Mucosa of rectum (tissue), 2 donors: ENCODE measurements at regions not wholly inside any gene's neighbourhood (a gene's known extent, or its start where the extent isn't known, plus 50 kb on each side); places are given as distances from the start of the nearest gene placed in this dataset.

Experiments used
- H3K27ac ChIP-seq, 2 donors: one replicate each; pipeline ENCODE4 v1.7.0; 2013; ENCODE audit warnings: inconsistent platforms in 2 of 2, low read depth in 2 of 2, low read length in 2 of 2
- H3K27me3 ChIP-seq, 2 donors: one replicate each; pipeline ENCODE4 v1.7.0; 2013; ENCODE audit warnings: low read length in 2 of 2; ENCODE audit not compliant: control insufficient read depth in 2 of 2, insufficient read depth in 2 of 2
- H3K36me3 ChIP-seq, 2 donors: one replicate each; pipeline ENCODE4 v1.7.0; 2013; ENCODE audit warnings: low read length in 2 of 2; ENCODE audit not compliant: control insufficient read depth in 2 of 2, insufficient read depth in 2 of 2
- H3K4me1 ChIP-seq, 2 donors: one replicate each; pipeline ENCODE4 v1.7.0; 2013; ENCODE audit warnings: low read length in 2 of 2, mild to moderate bottlenecking in 1 of 2; ENCODE audit not compliant: control insufficient read depth in 2 of 2, insufficient read depth in 2 of 2
- H3K4me3 ChIP-seq, 2 donors: one replicate each; pipeline ENCODE4 v1.7.0; 2013; ENCODE audit warnings: low read length in 2 of 2
- H3K9ac ChIP-seq, 2 donors: one replicate each; pipeline ENCODE4 v1.7.0; 2013; ENCODE audit warnings: low read length in 2 of 2, low read depth in 1 of 2, mild to moderate bottlenecking in 1 of 2
- H3K9me3 ChIP-seq, 2 donors: one replicate each; pipeline ENCODE4 v1.7.0; 2013; ENCODE audit warnings: low read length in 2 of 2; ENCODE audit not compliant: control insufficient read depth in 2 of 2
- donor health status: healthy.
- donor health status: Normal muscosa, but diverticular disease.

DNA sequence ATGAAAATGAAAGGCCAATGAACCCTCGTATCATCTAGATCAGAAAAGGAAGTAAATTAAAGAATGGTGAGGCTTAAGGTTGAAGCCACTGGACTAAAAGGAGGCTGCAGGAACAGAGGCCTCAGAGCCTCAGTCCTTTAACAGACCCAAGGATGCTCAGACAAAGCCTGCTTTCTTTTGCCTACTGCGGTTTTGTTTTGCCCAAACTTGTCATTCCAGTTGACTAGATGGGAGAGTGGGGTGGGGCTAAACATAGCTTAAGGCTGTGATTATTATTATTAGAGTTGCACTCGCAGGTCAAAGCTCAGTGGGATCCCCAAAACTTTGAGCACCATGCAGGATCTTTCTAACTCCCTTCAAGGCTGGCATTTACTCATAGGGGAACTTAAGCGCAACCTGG, 163.9 kb downstream of the RBM46 start:
- H3K9ac ChIP-seq, result no peak overlapping the region
- H3K4me1 ChIP-seq, result no peaks in the 10 kb centered on the region
- H3K4me3 ChIP-seq, result no peak overlapping the region
- no peaks in the 10 kb centered on the region for H3K9me3 ChIP-seq
- H3K27me3 ChIP-seq, result no peaks in the 10 kb centered on the region
- H3K36me3 ChIP-seq, result no peaks in the 10 kb centered on the region
- H3K27ac ChIP-seq, result no peak overlapping the region

DNA sequence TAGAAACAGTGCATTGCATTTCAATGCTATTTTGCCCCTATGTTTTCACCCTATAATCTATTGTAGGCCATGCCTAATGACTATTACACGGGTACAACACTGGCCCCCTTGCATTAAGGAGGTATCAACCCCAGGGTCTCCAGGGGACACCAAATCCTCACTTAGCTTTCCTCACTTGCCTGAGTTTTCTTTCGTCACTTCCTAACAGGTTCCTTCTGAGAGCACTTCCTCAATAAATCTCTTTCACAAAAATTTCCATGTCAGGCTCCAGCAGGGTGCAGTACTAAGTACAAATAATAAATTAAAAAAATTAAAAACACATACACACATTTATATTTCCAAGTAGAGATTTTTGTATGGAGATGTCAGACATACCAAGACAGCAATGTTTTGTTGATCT, 165.0 kb downstream of the RBM46 start:
- Histone ChIP-seq H3K9ac (no peak overlapping the region), H3K4me3 (no peak overlapping the region), H3K9me3 (no peaks in the 10 kb centered on the region), H3K36me3 (no peaks in the 10 kb centered on the region), H3K27ac (no peak overlapping the region), H3K27me3 (no peaks in the 10 kb centered on the region), H3K4me1 (no peaks in the 10 kb centered on the region)

- no peaks in the 10 kb centered on the region for H3K9me3 ChIP-seq
- no peaks in the 10 kb centered on the region for H3K4me1 ChIP-seq
- no peaks in the 10 kb centered on the region for H3K27me3 ChIP-seq
- no peak overlapping the region for H3K4me3 ChIP-seq
- H3K27ac ChIP-seq, result no peak overlapping the region
- H3K9ac ChIP-seq, result no peak overlapping the region
- no peaks in the 10 kb centered on the region for H3K36me3 ChIP-seq
These were observed 172.6 kb downstream of the RBM46 start for GRCh38 chr4:154953691-154954090.

GRCh38 chr4:154954117-154954516, 173.0 kb downstream of the RBM46 start:
- H3K4me1 ChIP-seq, result no peaks in the 10 kb centered on the region
- no peaks in the 10 kb centered on the region for H3K9me3 ChIP-seq
- no peak overlapping the region for H3K9ac ChIP-seq
- H3K27ac ChIP-seq, result no peak overlapping the region
- H3K36me3 ChIP-seq, result no peaks in the 10 kb centered on the region
- no peaks in the 10 kb centered on the region for H3K27me3 ChIP-seq
- no peak overlapping the region for H3K4me3 ChIP-seq

DNA sequence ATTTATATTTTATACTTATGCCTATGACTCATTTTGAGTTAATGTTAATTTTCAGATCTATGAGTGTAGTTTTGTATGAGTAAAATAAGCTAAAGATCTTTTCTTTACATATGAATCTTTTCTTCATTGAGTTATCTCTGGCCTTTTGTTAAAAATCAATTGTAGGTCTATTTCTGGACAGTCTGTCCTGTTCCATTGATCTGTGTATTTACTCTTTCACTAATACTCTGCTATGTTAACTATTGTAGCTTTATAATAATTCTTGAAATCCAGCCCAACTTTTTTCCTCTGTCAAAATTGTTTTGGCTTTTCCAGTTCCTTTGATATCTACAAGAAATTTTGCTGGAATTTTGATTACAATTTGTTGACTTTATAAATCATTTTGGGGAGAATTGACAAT, 177.0 kb downstream of the RBM46 start:
- no peaks in the 10 kb centered on the region for H3K9me3 ChIP-seq
- H3K4me3 ChIP-seq, result no peak overlapping the region
- no peaks in the 10 kb centered on the region for H3K36me3 ChIP-seq
- H3K4me1 ChIP-seq, result no peaks in the 10 kb centered on the region
- H3K27ac ChIP-seq, result no peak overlapping the region
- no peak overlapping the region for H3K9ac ChIP-seq
- H3K27me3 ChIP-seq, result no peaks in the 10 kb centered on the region

DNA sequence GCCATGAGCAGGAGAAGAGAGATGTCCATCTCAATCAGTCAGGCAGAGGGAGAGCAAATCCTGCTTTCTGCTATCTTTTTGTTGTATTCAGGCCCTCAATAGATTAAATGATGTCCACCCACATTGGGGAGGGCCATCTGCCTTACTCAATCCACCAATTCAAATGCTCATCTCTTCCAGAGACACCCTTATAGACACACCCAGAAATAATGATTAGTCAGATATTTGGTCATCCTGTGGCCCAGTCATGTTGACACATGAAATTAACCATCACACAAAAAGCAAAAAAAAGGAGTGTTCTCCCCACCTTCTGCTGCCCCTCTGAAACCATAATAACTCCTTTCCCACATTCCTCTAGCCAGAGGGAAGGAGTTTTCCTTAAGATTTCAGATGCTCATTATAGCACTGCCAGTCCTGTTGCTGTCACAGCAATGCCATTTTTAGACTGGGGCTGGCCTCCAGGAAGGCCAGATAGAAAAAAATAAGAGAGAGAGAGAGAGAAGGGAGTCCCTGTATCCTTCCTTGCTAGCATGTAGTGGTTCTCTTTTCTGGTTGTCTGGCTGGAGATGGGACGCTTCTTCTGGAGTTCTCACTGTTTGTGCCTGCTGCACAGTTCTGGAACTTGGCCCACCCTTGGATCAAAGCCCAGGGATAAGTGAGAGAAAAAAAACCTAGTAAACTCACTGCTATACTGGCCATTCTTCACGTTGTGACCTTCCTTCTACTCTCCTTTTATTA, 177.7 kb downstream of the RBM46 start:
- Histone ChIP-seq H3K4me1 (no peaks in the 10 kb centered on the region), H3K27ac (no peak overlapping the region), H3K4me3 (no peak overlapping the region), H3K9ac (no peak overlapping the region), H3K36me3 (no peaks in the 10 kb centered on the region), H3K9me3 (no peaks in the 10 kb centered on the region), H3K27me3 (no peaks in the 10 kb centered on the region)

DNA sequence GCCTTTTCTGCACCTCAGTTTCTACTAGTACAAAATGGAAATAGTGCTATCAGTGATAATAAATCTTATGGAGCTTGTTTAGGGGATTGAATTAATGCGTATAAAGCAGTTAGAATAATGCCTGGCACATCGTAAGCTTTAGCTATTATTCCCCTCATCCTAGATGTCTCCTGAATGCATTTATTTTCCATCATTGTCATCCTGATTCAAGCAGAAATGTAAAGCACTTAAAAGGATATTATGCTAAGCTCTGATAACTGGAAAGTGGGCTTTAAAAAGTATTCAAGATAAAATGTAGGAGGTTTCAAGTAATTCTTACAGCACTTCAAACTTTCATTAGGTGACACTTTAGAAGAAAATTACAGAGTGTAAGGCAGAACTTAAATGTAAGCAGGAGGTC, 178.7 kb downstream of the RBM46 start:
- no peak overlapping the region for H3K9ac ChIP-seq
- no peak overlapping the region for H3K4me3 ChIP-seq
- H3K4me1 ChIP-seq, result no peaks in the 10 kb centered on the region
- H3K9me3 ChIP-seq, result no peaks in the 10 kb centered on the region
- no peaks in the 10 kb centered on the region for H3K27me3 ChIP-seq
- no peak overlapping the region for H3K27ac ChIP-seq
- no peaks in the 10 kb centered on the region for H3K36me3 ChIP-seq

GRCh38 chr4:154960476-154960875, 179.4 kb downstream of the RBM46 start:
- no peaks in the 10 kb centered on the region for H3K36me3 ChIP-seq
- no peak overlapping the region for H3K9ac ChIP-seq
- no peaks in the 10 kb centered on the region for H3K4me1 ChIP-seq
- H3K27ac ChIP-seq, result no peak overlapping the region
- no peaks in the 10 kb centered on the region for H3K9me3 ChIP-seq
- no peaks in the 10 kb centered on the region for H3K27me3 ChIP-seq
- H3K4me3 ChIP-seq, result no peak overlapping the region

GRCh38 chr4:154961263-154961662, 180.2 kb downstream of the RBM46 start:
- Histone ChIP-seq H3K36me3 (no peaks in the 10 kb centered on the region), H3K4me1 (no peaks in the 10 kb centered on the region), H3K9me3 (no peaks in the 10 kb centered on the region), H3K9ac (no peak overlapping the region), H3K27ac (no peak overlapping the region), H3K27me3 (no peaks in the 10 kb centered on the region), H3K4me3 (no peak overlapping the region)

- no peaks in the 10 kb centered on the region for H3K4me1 ChIP-seq
- H3K4me3 ChIP-seq, result no peak overlapping the region
- H3K27me3 ChIP-seq, result no peaks in the 10 kb centered on the region
- no peaks in the 10 kb centered on the region for H3K36me3 ChIP-seq
- H3K9ac ChIP-seq, result no peak overlapping the region
- no peaks in the 10 kb centered on the region for H3K9me3 ChIP-seq
- no peak overlapping the region for H3K27ac ChIP-seq
These were observed 192.4 kb downstream of the RBM46 start for GRCh38 chr4:154973244-154974035.
